HAP-1 (cell line): ENCODE measurements at regions not wholly inside any gene's neighbourhood (a gene's known extent, or its start where the extent isn't known, plus 50 kb on each side); places are given as distances from the start of the nearest gene placed in this dataset.

ENCODE experiments used
- DNase-seq, 2 experiments: peaks; one replicate each; pipeline ENCODE4 v3.0.0-alpha.2; 2016 to 2020; ENCODE audit warnings: low spot score in 2 of 2
- H3K27me3 ChIP-seq: fragments of 250-450 bp; sonication (Bioruptor Pico); 2 replicates; pipeline ENCODE4 v1.5.1; 2020; ENCODE audit warnings: low read depth, mild to moderate bottlenecking, moderate library complexity
- H3K36me3 ChIP-seq: fragments of 250-450 bp; sonication (Bioruptor Pico); replicated peaks from 2 replicates; pipeline ENCODE4 v1.5.1; 2020; ENCODE audit warnings: mild to moderate bottlenecking
- H3K4me1 ChIP-seq: fragments of 250-450 bp; sonication (Bioruptor Pico); 2 replicates; pipeline ENCODE4 v1.5.1; 2020; ENCODE audit warnings: mild to moderate bottlenecking
- H3K4me3 ChIP-seq: fragments of 250-450 bp; sonication (Bioruptor Pico); 2 replicates; pipeline ENCODE4 v1.5.1; 2020; ENCODE audit warnings: mild to moderate bottlenecking, moderate library complexity
- H3K9me3 ChIP-seq: fragments of 250-450 bp; sonication (Bioruptor Pico); 2 replicates; pipeline ENCODE4 v1.5.1; 2020; ENCODE audit warnings: mild to moderate bottlenecking, moderate library complexity
- in situ Hi-C: fragments of 300-500 bp; cut with MboI; formaldehyde crosslinking; loops from 3 replicates; pipeline ENCODE4 v1.14.3; 2020; ENCODE audit warnings: low sequenced_read_pairs, inconsistent platforms, mixed read lengths

- no peak for DNase-seq
- no peaks in the 10 kb centered on the region for H3K4me1 ChIP-seq
- no peaks in the 10 kb centered on the region for H3K9me3 ChIP-seq
- no peaks in the 10 kb centered on the region for H3K27me3 ChIP-seq
- H3K4me3 ChIP-seq: no peak overlapping the region
- in situ Hi-C loops: no loop called here
- H3K36me3 ChIP-seq: no peaks in the 10 kb centered on the region
Measured at GRCh38 chr9:11045589-11045988, 432.8 kb upstream of the PTPRD start.

- H3K36me3 ChIP-seq: no peaks in the 10 kb centered on the region
- no peaks in the 10 kb centered on the region for H3K9me3 ChIP-seq
- in situ Hi-C loops: no loop called here
- no peak for DNase-seq
- H3K4me1 ChIP-seq: no peaks in the 10 kb centered on the region
- H3K4me3 ChIP-seq: no peak overlapping the region
- no peaks in the 10 kb centered on the region for H3K27me3 ChIP-seq
Measured at GRCh38 chr9:11063263-11063662, 450.5 kb upstream of the PTPRD start.

- Histone ChIP-seq H3K27me3 (no peaks in the 10 kb centered on the region), H3K4me1 (no peaks in the 10 kb centered on the region), H3K36me3 (no peaks in the 10 kb centered on the region), H3K4me3 (no peak overlapping the region), H3K9me3 (no peaks in the 10 kb centered on the region)
- no peak for DNase-seq
- in situ Hi-C loops: no loop called here
Measured at GRCh38 chr9:11064909-11065308, 452.1 kb upstream of the PTPRD start.

- Histone ChIP-seq H3K27me3 (no peaks in the 10 kb centered on the region), H3K36me3 (no peaks in the 10 kb centered on the region), H3K9me3 (no peaks in the 10 kb centered on the region), H3K4me1 (no peaks in the 10 kb centered on the region), H3K4me3 (no peak overlapping the region)
- DNase-seq: no peak
- in situ Hi-C loops: no loop called here
Measured at GRCh38 chr9:11072176-11072575, 459.4 kb upstream of the PTPRD start.

GRCh38 chr9:11086561-11086960, 473.8 kb upstream of the PTPRD start:
- in situ Hi-C loops: no loop called here
- H3K36me3 ChIP-seq: no peaks in the 10 kb centered on the region
- no peaks in the 10 kb centered on the region for H3K4me1 ChIP-seq
- no peak for DNase-seq
- no peaks in the 10 kb centered on the region for H3K9me3 ChIP-seq
- no peaks in the 10 kb centered on the region for H3K27me3 ChIP-seq
- no peak overlapping the region for H3K4me3 ChIP-seq

GRCh38 chr9:11088821-11089374, 476.1 kb upstream of the PTPRD start:
- in situ Hi-C loops: no loop called here
- Histone ChIP-seq H3K36me3 (no peaks in the 10 kb centered on the region), H3K4me1 (no peaks in the 10 kb centered on the region), H3K27me3 (no peaks in the 10 kb centered on the region), H3K9me3 (no peaks in the 10 kb centered on the region), H3K4me3 (no peak overlapping the region)
- DNase-seq: no peak

GRCh38 chr9:11092974-11093373, 480.2 kb upstream of the PTPRD start:
- no peaks in the 10 kb centered on the region for H3K9me3 ChIP-seq
- in situ Hi-C loops: no loop called here

GRCh38 chr9:11097020-11097419, 484.2 kb upstream of the PTPRD start:
- no peak for DNase-seq
- H3K9me3 ChIP-seq: no peaks in the 10 kb centered on the region
- H3K27me3 ChIP-seq: no peaks in the 10 kb centered on the region
- no peak overlapping the region for H3K4me3 ChIP-seq
- no peaks in the 10 kb centered on the region for H3K4me1 ChIP-seq
- no peaks in the 10 kb centered on the region for H3K36me3 ChIP-seq
- in situ Hi-C loops: no loop called here

More at GRCh38 chr9:11092974-11093373, 480.2 kb upstream of the PTPRD start:
- no peak for DNase-seq
- no peaks in the 10 kb centered on the region for H3K36me3 ChIP-seq
- no peaks in the 10 kb centered on the region for H3K4me1 ChIP-seq
- H3K27me3 ChIP-seq: no peaks in the 10 kb centered on the region
- no peak overlapping the region for H3K4me3 ChIP-seq

GRCh38 chr9:11103525-11103924, 490.7 kb upstream of the PTPRD start:
- H3K9me3 ChIP-seq: no peaks in the 10 kb centered on the region
- H3K4me3 ChIP-seq: no peak overlapping the region
- DNase-seq: no peak
- H3K27me3 ChIP-seq: no peaks in the 10 kb centered on the region
- H3K36me3 ChIP-seq: no peaks in the 10 kb centered on the region
- in situ Hi-C loops: no loop called here
- no peaks in the 10 kb centered on the region for H3K4me1 ChIP-seq

GRCh38 chr9:11107196-11107595, 494.4 kb upstream of the PTPRD start:
- no peaks in the 10 kb centered on the region for H3K9me3 ChIP-seq
- H3K36me3 ChIP-seq: no peaks in the 10 kb centered on the region
- no peak overlapping the region for H3K4me3 ChIP-seq
- no peak for DNase-seq
- H3K27me3 ChIP-seq: no peaks in the 10 kb centered on the region
- no peaks in the 10 kb centered on the region for H3K4me1 ChIP-seq
- in situ Hi-C loops: no loop called here

GRCh38 chr9:11128156-11128555, 515.4 kb upstream of the PTPRD start:
- Histone ChIP-seq H3K4me3 (no peak overlapping the region), H3K27me3 (no peaks in the 10 kb centered on the region), H3K9me3 (no peaks in the 10 kb centered on the region), H3K36me3 (no peaks in the 10 kb centered on the region), H3K4me1 (no peaks in the 10 kb centered on the region)
- no peak for DNase-seq
- in situ Hi-C loops: no loop called here

- in situ Hi-C loops: no loop called here
- no peaks in the 10 kb centered on the region for H3K36me3 ChIP-seq
- no peaks in the 10 kb centered on the region for H3K4me1 ChIP-seq
- DNase-seq: no peak
- no peaks in the 10 kb centered on the region for H3K9me3 ChIP-seq
- no peak overlapping the region for H3K4me3 ChIP-seq
- no peaks in the 10 kb centered on the region for H3K27me3 ChIP-seq
Measured at GRCh38 chr9:11135851-11136250, 523.0 kb upstream of the PTPRD start.

- no peaks in the 10 kb centered on the region for H3K9me3 ChIP-seq
- no peaks in the 10 kb centered on the region for H3K27me3 ChIP-seq
- H3K4me1 ChIP-seq: no peaks in the 10 kb centered on the region
- no peak overlapping the region for H3K4me3 ChIP-seq
- no peak for DNase-seq
- in situ Hi-C loops: no loop called here
- no peaks in the 10 kb centered on the region for H3K36me3 ChIP-seq
Measured at GRCh38 chr9:11141357-11141756, 528.6 kb upstream of the PTPRD start.

GRCh38 chr9:11142965-11143738, 530.4 kb upstream of the PTPRD start:
- Histone ChIP-seq H3K4me3 (no peak overlapping the region), H3K36me3 (no peaks in the 10 kb centered on the region), H3K4me1 (no peaks in the 10 kb centered on the region), H3K9me3 (no peaks in the 10 kb centered on the region), H3K27me3 (no peaks in the 10 kb centered on the region)
- in situ Hi-C loops: no loop called here
- no peak for DNase-seq

GRCh38 chr9:11144746-11145145, 531.9 kb upstream of the PTPRD start:
- Histone ChIP-seq H3K4me1 (no peaks in the 10 kb centered on the region), H3K4me3 (no peak overlapping the region), H3K36me3 (no peaks in the 10 kb centered on the region), H3K9me3 (no peaks in the 10 kb centered on the region), H3K27me3 (no peaks in the 10 kb centered on the region)
- in situ Hi-C loops: no loop called here
- no peak for DNase-seq
